ENCODE measurements at regions not wholly inside any gene's neighbourhood (a gene's known extent, or its start where the extent isn't known, plus 50 kb on each side); places are given as distances from the start of the nearest gene placed in this dataset.

GRCh38 chrX:13419918-13420317, 100.1 kb upstream of the ATXN3L start:
- FAIRE-seq = no peak
- no peak overlapping the region for H2AFZ ChIP-seq (ENCODE audit: control insufficient read depth, low read length)
- dilution Hi-C loops (cut with MboI; ENCODE audit: extremely low pct_ligation_motif_present, low sequenced_read_pairs) = no loop called here
- no peaks in the 10 kb centered on the region for H3K36me3 ChIP-seq (ENCODE audit: control insufficient read depth in 2 of 2, extremely low read depth in 1 of 2, insufficient read depth in 2 of 2, low read length in 2 of 2)
- H3K4me3 ChIP-seq (ENCODE audit: control insufficient read depth in 2 of 3, extremely low read depth in 1 of 3, insufficient read depth in 2 of 3, low read depth in 1 of 3, low read length in 3 of 3) = no peak overlapping the region
- no peak for DNase-seq (ENCODE audit: low read depth, low spot score)
- no peaks in the 10 kb centered on the region for H3K9me1 ChIP-seq (ENCODE audit: control insufficient read depth, extremely low read depth, insufficient read depth, low read length)
- H3K79me2 ChIP-seq (ENCODE audit: control insufficient read depth, insufficient read depth, low read length) = no peaks in the 10 kb centered on the region
- H3K27me3 ChIP-seq (ENCODE audit: control insufficient read depth, extremely low read depth, insufficient read depth, low read length) = no peaks in the 10 kb centered on the region
- no peak overlapping the region for H3K9ac ChIP-seq (ENCODE audit: control insufficient read depth, extremely low read depth, insufficient read depth, low read length)
- H3K9me3 ChIP-seq (ENCODE audit: control insufficient read depth, low read depth, low read length) = no peaks in the 10 kb centered on the region
- H3K4me1 ChIP-seq (ENCODE audit: control insufficient read depth, extremely low read depth, insufficient read depth, low read length) = peaks cover 26% of the 10 kb centered on the region
- TF ChIP-seq EZH2 (IDR thresholded peaks at IDR 0.05; ENCODE audit: low read length) (no peak), CTCF (optimal IDR thresholded peaks at IDR 0.05 in 1 of 3, IDR thresholded peaks at IDR 0.05 in 1 of 3, conservative IDR thresholded peaks at IDR 0.05 in 1 of 3; ENCODE audit: extremely low read depth in 1 of 3, insufficient read depth in 2 of 3, low read length in 3 of 3) (no peak)
- no peak overlapping the region for H3K4me2 ChIP-seq (ENCODE audit: control insufficient read depth, extremely low read depth, insufficient read depth, low read depth, low read length)
- H4K20me1 ChIP-seq (ENCODE audit: control insufficient read depth, extremely low read depth, insufficient read depth, low read length) = no peaks in the 10 kb centered on the region
- H3K27ac ChIP-seq (ENCODE audit: control insufficient read depth, insufficient read depth, low read length) = no peak overlapping the region

- Histone ChIP-seq H3K79me2 (ENCODE audit: control insufficient read depth, insufficient read depth, low read length) (no peaks in the 10 kb centered on the region), H3K4me3 (ENCODE audit: control insufficient read depth in 2 of 3, extremely low read depth in 1 of 3, insufficient read depth in 2 of 3, low read depth in 1 of 3, low read length in 3 of 3) (no peak overlapping the region), H3K9me1 (ENCODE audit: control insufficient read depth, extremely low read depth, insufficient read depth, low read length) (no peaks in the 10 kb centered on the region), H4K20me1 (ENCODE audit: control insufficient read depth, extremely low read depth, insufficient read depth, low read length) (no peaks in the 10 kb centered on the region), H3K9me3 (ENCODE audit: control insufficient read depth, low read depth, low read length) (no peaks in the 10 kb centered on the region), H3K4me1 (ENCODE audit: control insufficient read depth, extremely low read depth, insufficient read depth, low read length) (peaks cover 26% of the 10 kb centered on the region), H3K36me3 (ENCODE audit: control insufficient read depth in 2 of 2, extremely low read depth in 1 of 2, insufficient read depth in 2 of 2, low read length in 2 of 2) (no peaks in the 10 kb centered on the region), H3K4me2 (ENCODE audit: control insufficient read depth, extremely low read depth, insufficient read depth, low read depth, low read length) (no peak overlapping the region), H3K9ac (ENCODE audit: control insufficient read depth, extremely low read depth, insufficient read depth, low read length) (no peak overlapping the region), H3K27ac (ENCODE audit: control insufficient read depth, insufficient read depth, low read length) (no peak overlapping the region), H2AFZ (ENCODE audit: control insufficient read depth, low read length) (peak overlapping the region; percentile 31), H3K27me3 (ENCODE audit: control insufficient read depth, extremely low read depth, insufficient read depth, low read length) (no peaks in the 10 kb centered on the region)
- TF ChIP-seq EZH2 (IDR thresholded peaks at IDR 0.05; ENCODE audit: low read length) = no peak
- TF ChIP-seq CTCF (optimal IDR thresholded peaks at IDR 0.05 in 1 of 3, IDR thresholded peaks at IDR 0.05 in 1 of 3, conservative IDR thresholded peaks at IDR 0.05 in 1 of 3; ENCODE audit: extremely low read depth in 1 of 3, insufficient read depth in 2 of 3, low read length in 3 of 3) = no peak
- DNase-seq (ENCODE audit: low read depth, low spot score) (no peak), FAIRE-seq (peak; percentile 65)
- dilution Hi-C loops (cut with MboI; ENCODE audit: extremely low pct_ligation_motif_present, low sequenced_read_pairs) = no loop called here
Observed at GRCh38 chrX:13419276-13419675, 99.4 kb upstream of the ATXN3L start.

Measured in keratinocyte (primary cell).